Thoracic aorta (tissue), 2 donors: ENCODE measurements at regions not wholly inside any gene's neighbourhood (a gene's known extent, or its start where the extent isn't known, plus 50 kb on each side); places are given as distances from the start of the nearest gene placed in this dataset.

Experiments
- ATAC-seq: fragments of 150-250 bp; one replicate; pipeline ENCODE4 v1.8.0; 2017; ENCODE audit warnings: low read depth; ENCODE audit not compliant: insufficient number of reproducible peaks, low FRiP score
- DNase-seq: peaks from one replicate; pipeline ENCODE4 v3.0.0-alpha.2; 2020; ENCODE audit warnings: low spot score
- H3K27ac ChIP-seq, 2 donors: fragments of 200-600 bp; sonication (generic); 1 replicate in 1 of 2; 2 replicates in 1 of 2; pipeline ENCODE4 v1.5.1; 2016; ENCODE audit warnings: mild to moderate bottlenecking in 2 of 2, moderate library complexity in 2 of 2
- H3K27me3 ChIP-seq: fragments of 200-600 bp; sonication (generic); replicated peaks from 2 replicates; pipeline ENCODE4 v1.6.0; 2016; ENCODE audit warnings: mild to moderate bottlenecking; ENCODE audit not compliant: insufficient read depth
- H3K36me3 ChIP-seq: fragments of 200-600 bp; sonication (generic); one replicate; pipeline ENCODE4 v1.5.1; 2016
- H3K4me1 ChIP-seq, 2 donors: fragments of 200-600 bp; sonication (generic); 1 replicate in 1 of 2; 2 replicates in 1 of 2; pipeline versions ENCODE4 v1.5.1 to v1.6.0; 2016; ENCODE audit warnings: low read depth in 2 of 2, mild to moderate bottlenecking in 1 of 2; ENCODE audit not compliant: control insufficient read depth in 1 of 2
- H3K4me3 ChIP-seq: fragments of 200-600 bp; sonication (generic); 2 replicates; pipeline ENCODE4 v1.5.1; 2016; ENCODE audit warnings: mild to moderate bottlenecking
- H3K9me3 ChIP-seq: fragments of 200-600 bp; sonication (generic); 2 replicates; pipeline ENCODE4 v1.5.1; 2016
- CTCF ChIP-seq: fragments of 200-600 bp; sonication (generic); IDR thresholded peaks from one replicate; pipeline ENCODE4 v1.5.1; 2019; ENCODE audit warnings: antibody characterized with exemption

DNA sequence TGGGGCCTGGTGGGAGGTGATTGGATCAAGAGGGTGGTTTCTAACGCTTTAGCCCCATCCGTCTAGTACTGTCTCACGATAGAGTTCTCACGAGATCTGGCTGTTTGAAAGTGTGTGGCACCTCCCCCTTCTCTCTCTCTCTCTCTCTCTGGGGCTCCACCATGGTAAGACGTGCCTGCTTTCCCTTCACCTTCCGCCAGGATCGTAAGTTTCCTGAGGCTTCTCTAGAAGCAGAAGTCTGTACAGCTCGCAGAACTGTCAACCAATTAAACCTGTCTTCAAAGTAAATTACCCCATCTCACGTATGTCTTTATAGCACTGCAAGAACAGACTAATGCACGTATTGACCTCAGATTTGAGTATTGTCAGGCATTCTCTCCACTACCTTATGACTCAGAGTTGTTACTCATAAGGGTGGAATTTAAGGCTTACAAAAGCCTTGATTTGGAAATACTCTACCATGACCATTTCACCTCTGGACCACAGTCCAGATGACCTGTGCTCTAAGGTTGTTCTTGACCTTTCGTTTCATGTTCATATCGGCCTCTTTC lies 99.5 kb upstream of the AGAP1 start:
- H3K27ac ChIP-seq: no peak overlapping the region
- no peaks in the 10 kb centered on the region for H3K27me3 ChIP-seq
- no peak for TF ChIP-seq CTCF
- no peak overlapping the region for H3K4me3 ChIP-seq
- DNase-seq: no peak
- H3K4me1 ChIP-seq: no peaks in the 10 kb centered on the region
- H3K9me3 ChIP-seq: no peaks in the 10 kb centered on the region
- no peak for ATAC-seq
- H3K36me3 ChIP-seq: no peaks in the 10 kb centered on the region

- Histone ChIP-seq H3K4me3 (no peak overlapping the region), H3K27ac (no peak overlapping the region), H3K27me3 (no peaks in the 10 kb centered on the region), H3K36me3 (no peaks in the 10 kb centered on the region), H3K4me1 (no peaks in the 10 kb centered on the region), H3K9me3 (no peaks in the 10 kb centered on the region)
- TF ChIP-seq CTCF: no peak
- no peak for DNase-seq
- ATAC-seq: no peak
Observed at GRCh38 chr2:235396071-235396846, 97.6 kb upstream of the AGAP1 start.

DNA sequence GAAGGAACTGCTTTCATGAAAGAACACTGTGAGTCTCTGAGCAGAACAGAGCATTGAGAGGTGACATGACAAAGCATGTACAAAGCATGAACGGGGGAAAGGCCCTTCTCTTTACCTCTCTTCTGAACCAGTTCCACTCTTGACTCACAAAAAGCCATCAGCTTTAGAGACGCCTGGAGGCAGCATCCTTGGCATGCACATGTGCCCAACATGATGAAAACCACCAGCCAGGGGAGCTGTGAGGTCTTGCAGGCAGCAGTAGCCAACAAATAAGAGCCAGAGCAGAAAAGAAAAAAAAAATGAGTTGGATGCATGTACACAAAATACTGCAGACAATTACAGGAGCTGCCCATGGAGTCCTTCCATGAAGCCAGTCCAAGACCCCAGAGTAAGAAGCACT lies 95.5 kb upstream of the AGAP1 start:
- no peak for TF ChIP-seq CTCF
- Histone ChIP-seq H3K9me3 (no peaks in the 10 kb centered on the region), H3K27ac (no peak overlapping the region), H3K4me1 (no peaks in the 10 kb centered on the region), H3K36me3 (no peaks in the 10 kb centered on the region), H3K27me3 (no peaks in the 10 kb centered on the region), H3K4me3 (no peak overlapping the region)
- DNase-seq: no peak
- no peak for ATAC-seq

- no peak for TF ChIP-seq CTCF
- Histone ChIP-seq H3K4me1 (no peaks in the 10 kb centered on the region), H3K27ac (no peak overlapping the region), H3K9me3 (no peaks in the 10 kb centered on the region), H3K27me3 (no peaks in the 10 kb centered on the region), H3K4me3 (no peak overlapping the region), H3K36me3 (no peaks in the 10 kb centered on the region)
- ATAC-seq (no peak), DNase-seq (no peak)
Observed at GRCh38 chr2:235399895-235400294, 93.9 kb upstream of the AGAP1 start.

DNA sequence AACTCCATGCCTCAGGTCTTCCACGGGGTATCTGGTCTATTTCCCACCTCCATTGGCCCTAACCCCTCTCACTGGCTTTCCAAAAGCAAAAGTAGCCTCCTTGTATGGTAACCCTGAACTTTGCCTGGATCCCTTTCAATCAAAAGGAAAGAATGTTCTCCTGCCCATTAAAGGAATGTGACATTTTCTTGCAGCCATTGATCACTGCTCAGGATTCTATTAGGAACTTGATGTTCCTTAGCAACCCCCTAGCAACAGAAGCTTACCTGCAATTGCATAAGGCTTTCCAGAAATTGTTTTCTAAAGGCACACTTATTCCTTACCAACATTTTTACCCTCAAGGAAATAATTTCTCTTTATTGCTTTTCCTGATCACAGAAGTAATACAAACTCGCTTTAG lies 91.4 kb upstream of the AGAP1 start:
- no peaks in the 10 kb centered on the region for H3K36me3 ChIP-seq
- no peaks in the 10 kb centered on the region for H3K27me3 ChIP-seq
- ATAC-seq (no peak), DNase-seq (no peak)
- H3K4me1 ChIP-seq: no peaks in the 10 kb centered on the region
- H3K27ac ChIP-seq: no peak overlapping the region
- no peak overlapping the region for H3K4me3 ChIP-seq
- TF ChIP-seq CTCF: no peak
- H3K9me3 ChIP-seq: no peaks in the 10 kb centered on the region
